ENCODE measurements at regions not wholly inside any gene's neighbourhood (a gene's known extent, or its start where the extent isn't known, plus 50 kb on each side); places are given as distances from the start of the nearest gene placed in this dataset.
"Not testable (repeated sequence)": the region's sequence is repeated elsewhere in the genome, so short reads cannot be mapped to it uniquely, and the experiment has no call there.

- intact Hi-C loops (cut with DNase I); ATAC-seq; DNase-seq: not testable (repeated sequence)
Measured at GRCh38 chr4:10388146-10388545, 69.1 kb downstream of the ZNF518B start.

- intact Hi-C loops (cut with DNase I): no loop called here
- DNase-seq (no peak), ATAC-seq (no peak)
Measured at GRCh38 chr4:10385994-10386394, 71.2 kb downstream of the ZNF518B start.

- ATAC-seq: no peak
Measured at GRCh38 chr4:10384974-10385373, 72.3 kb downstream of the ZNF518B start.

GRCh38 chr4:10383417-10383816 lies 73.8 kb downstream of the ZNF518B start:
- intact Hi-C loops (cut with DNase I): no loop called here
- no peak for ATAC-seq
- DNase-seq: no peak

More at GRCh38 chr4:10384974-10385373, 72.3 kb downstream of the ZNF518B start:
- intact Hi-C loops (cut with DNase I): no loop called here
- DNase-seq: no peak

- intact Hi-C loops (cut with DNase I); ATAC-seq; DNase-seq: not testable (repeated sequence)
Measured at GRCh38 chr4:10382171-10382570, 75.1 kb downstream of the ZNF518B start.

- intact Hi-C loops (cut with DNase I): no loop called here
- no peak for DNase-seq
Measured at GRCh38 chr4:10381146-10381545, 76.1 kb downstream of the ZNF518B start.

GRCh38 chr4:10380735-10381134 lies 76.5 kb downstream of the ZNF518B start:
- no peak for ATAC-seq
- DNase-seq: no peak
- intact Hi-C loops (cut with DNase I): no loop called here

More at GRCh38 chr4:10381146-10381545, 76.1 kb downstream of the ZNF518B start:
- ATAC-seq: no peak

GRCh38 chr4:10371869-10372471 lies 85.3 kb downstream of the ZNF518B start:
- ATAC-seq (no peak), DNase-seq (no peak)
- intact Hi-C loops (cut with DNase I): no loop called here

GRCh38 chr4:10371121-10371520 lies 86.1 kb downstream of the ZNF518B start:
- ATAC-seq (no peak), DNase-seq (no peak)
- intact Hi-C loops (cut with DNase I): no loop called here

GRCh38 chr4:10369517-10369916 lies 87.7 kb downstream of the ZNF518B start:
- intact Hi-C loops (cut with DNase I): no loop called here
- ATAC-seq (no peak), DNase-seq (no peak)

- ATAC-seq (no peak), DNase-seq (no peak)
- intact Hi-C loops (cut with DNase I): no loop called here
Measured at GRCh38 chr4:10366628-10367027, 90.6 kb downstream of the ZNF518B start.

GRCh38 chr4:10364194-10364593 lies 93.0 kb downstream of the ZNF518B start:
- intact Hi-C loops (cut with DNase I): no loop called here
- DNase-seq: no peak
- ATAC-seq: no peak

GRCh38 chr4:10354746-10355145 lies 102.5 kb downstream of the ZNF518B start:
- ATAC-seq: no peak
- intact Hi-C loops (cut with DNase I): no loop called here
- DNase-seq: no peak

- DNase-seq (peak; percentile 17), ATAC-seq (no peak)
- intact Hi-C loops (cut with DNase I): no loop called here
Measured at GRCh38 chr4:10354225-10354624, 103.0 kb downstream of the ZNF518B start.

GRCh38 chr4:10353110-10353509 lies 104.1 kb downstream of the ZNF518B start:
- no peak for ATAC-seq
- no peak for DNase-seq
- intact Hi-C loops (cut with DNase I): no loop called here

GRCh38 chr4:10348241-10348640 lies 109.0 kb downstream of the ZNF518B start:
- intact Hi-C loops (cut with DNase I): no loop called here
- DNase-seq: no peak
- no peak for ATAC-seq

GRCh38 chr4:10347815-10348214 lies 109.4 kb downstream of the ZNF518B start:
- DNase-seq (no peak), ATAC-seq (no peak)
- intact Hi-C loops (cut with DNase I): no loop called here

- no peak for ATAC-seq
- no peak for DNase-seq
- intact Hi-C loops (cut with DNase I): no loop called here
Measured at GRCh38 chr4:10347281-10347795, 109.9 kb downstream of the ZNF518B start.

- peak in 1 of 2 donors; percentile 38 for ATAC-seq
- intact Hi-C loops (cut with DNase I): no loop called here
- no peak for DNase-seq
Measured at GRCh38 chr4:10346023-10346422, 111.2 kb downstream of the ZNF518B start.

GRCh38 chr4:10345381-10345784 lies 111.8 kb downstream of the ZNF518B start:
- ATAC-seq: no peak
- no peak for DNase-seq
- intact Hi-C loops (cut with DNase I): no loop called here

- ATAC-seq (no peak), DNase-seq (no peak)
- intact Hi-C loops (cut with DNase I): no loop called here
Measured at GRCh38 chr4:10344824-10345223, 112.4 kb downstream of the ZNF518B start.
